Activated CD4-positive, CD25-positive, alpha-beta regulatory T cell treated with anti-CD3 and anti-CD28 coated beads, Interleukin-2, amount 50 U/mL, for 72 hours (primary cell): ENCODE measurements at regions not wholly inside any gene's neighbourhood (a gene's known extent, or its start where the extent isn't known, plus 50 kb on each side); places are given as distances from the start of the nearest gene placed in this dataset.
"Not testable (repeated sequence)": the region's sequence is repeated elsewhere in the genome, so short reads cannot be mapped to it uniquely, and the experiment has no call there.

Source experiments
- DNase-seq: peaks from one replicate; pipeline ENCODE4 v3.0.0; 2021

DNA sequence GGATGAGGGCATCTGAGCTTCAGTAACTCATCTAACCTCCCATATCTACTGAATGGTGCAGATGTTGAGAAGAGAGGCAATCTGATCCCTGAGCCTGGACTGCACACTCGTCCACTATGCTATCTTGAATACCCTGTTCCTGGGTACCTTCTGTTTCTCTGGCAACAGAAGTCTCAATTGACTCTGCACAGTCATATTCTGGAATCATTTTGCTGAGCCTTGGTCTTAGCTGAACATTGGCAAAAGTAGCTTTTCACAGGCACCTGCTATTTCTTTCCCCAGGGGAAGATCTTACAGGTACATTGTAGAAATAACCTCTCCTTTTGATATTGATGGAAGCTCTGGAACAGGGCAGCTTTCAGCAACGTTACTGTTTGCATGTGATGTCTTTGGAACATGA, 161.5 kb upstream of the GPR101 start:
- no peak for DNase-seq

DNA sequence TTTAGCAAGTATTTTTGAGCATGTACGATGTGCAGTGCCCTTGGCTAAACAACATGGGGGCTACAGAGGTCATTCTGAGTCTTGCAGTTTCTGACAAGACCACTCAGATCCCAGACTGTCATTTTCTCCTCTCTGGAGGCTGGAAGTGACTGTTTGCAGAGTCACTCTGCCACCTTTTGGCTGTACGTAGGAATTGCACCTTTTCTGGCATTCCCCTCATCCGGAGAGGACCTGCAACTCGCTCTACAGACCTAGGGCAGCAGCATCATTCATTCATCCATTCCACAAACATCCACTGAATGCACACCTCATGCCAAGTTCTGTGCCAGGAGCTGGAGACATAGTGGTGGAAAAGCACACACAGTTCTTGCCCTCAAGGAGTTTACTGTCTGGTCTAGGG, 160.4 kb upstream of the GPR101 start:
- peak; percentile 31 for DNase-seq

DNA sequence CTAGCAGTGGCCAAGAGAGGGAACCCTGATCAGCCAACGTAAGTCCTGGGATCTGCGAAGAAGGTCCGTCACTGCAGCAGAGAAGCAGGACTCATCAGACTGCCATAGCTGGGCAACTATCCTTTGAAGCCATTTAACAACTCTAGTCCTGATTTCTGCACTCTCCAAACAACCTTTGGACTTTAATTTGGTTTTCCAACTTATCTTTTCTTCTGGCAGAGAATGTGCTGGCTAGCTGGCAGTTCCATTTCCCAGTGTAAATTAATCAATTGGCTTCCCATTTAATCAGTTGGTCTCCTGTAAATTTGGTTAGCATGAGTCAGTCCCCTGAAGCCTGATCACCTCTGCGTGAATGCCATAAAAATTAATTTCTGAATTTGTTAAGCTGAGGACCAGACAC, 153.7 kb upstream of the GPR101 start:
- no peak for DNase-seq

DNA sequence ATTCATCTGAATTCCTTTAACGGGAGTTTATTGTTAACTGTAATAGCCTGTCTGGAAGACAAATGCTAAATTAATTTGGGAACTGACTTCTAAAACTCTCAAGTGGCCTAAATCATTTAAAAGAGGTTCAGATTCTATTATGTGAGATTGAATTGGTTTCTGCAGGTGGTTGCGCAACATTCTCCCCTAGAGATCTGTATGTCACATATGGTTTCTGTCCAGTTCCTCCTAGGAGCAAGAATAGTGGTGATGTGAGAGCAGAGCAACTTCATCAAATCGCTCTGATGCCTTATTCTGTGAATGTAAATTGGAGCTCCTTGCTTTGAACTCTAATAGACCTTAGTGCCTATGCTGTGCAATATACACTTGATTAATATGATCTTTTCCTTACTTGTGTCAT, 144.6 kb upstream of the GPR101 start:
- DNase-seq, result no peak

DNA sequence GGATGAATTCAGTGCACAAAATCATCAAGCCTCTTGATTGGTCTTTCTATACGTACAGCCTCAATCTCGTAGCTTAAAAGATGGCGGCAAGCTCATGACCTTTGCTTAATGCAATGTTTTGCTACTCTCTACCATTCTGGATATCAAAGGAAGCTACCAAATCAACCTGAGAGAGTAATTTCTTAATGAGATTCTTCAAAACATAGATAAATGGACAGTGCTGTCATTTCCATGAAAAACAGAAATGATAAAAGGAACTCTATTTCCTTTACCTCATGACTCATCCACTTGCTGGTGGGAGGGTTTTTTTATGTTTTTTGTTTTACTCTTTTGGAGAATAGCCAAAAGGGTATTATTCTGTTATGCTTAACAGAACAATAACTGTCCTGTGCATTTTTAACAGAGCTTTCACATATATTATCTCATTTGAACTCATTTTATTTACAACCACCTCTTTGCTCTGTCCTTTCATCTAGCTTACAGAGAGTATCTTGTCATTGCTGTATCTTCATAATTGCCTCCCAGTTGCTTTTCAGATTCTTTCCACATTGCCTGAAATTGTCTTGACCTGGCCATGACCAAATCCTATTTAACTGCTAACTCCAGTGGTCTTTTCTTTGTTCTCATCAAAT, 138.6 kb upstream of the GPR101 start:
- no peak for DNase-seq

DNA sequence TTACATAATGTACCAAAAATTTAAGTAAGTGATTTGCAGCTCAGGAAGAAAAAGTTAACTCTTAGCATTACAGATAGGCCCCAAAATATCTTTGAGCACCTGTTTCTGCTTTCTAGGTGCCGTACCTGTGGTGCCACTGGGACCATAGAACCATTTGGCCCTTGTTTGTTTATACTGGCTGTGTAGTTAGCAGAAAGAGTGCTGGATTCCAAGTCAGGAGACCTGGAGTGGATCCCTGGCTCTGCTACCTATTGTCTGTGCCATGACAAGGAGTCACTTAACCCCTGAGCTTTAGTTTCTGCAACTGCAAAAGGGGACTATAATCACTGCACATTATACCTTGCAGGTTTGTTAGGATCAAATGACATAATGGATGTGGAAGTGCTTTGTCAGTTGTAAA, 137.8 kb upstream of the GPR101 start:
- DNase-seq, result no peak

DNA sequence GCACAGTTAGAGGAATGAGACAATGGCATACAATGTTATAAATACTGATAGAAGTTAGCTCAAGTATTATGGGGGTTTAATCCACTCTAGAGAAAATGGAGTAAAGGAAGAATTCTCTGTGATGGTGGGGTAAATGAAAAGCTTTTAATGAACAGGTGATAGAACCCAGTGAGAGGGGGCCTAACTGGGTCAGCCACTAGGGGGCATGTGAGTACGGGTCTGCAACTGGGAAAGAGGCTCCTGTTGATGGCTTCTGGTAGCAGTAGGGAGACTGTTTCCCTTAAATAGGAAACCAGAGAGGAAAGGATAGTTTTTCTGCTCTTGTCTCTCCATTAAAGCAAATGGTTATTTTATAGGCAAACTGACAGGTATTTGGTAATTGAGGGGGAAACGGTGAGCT, 132.8 kb upstream of the GPR101 start:
- no peak for DNase-seq

DNA sequence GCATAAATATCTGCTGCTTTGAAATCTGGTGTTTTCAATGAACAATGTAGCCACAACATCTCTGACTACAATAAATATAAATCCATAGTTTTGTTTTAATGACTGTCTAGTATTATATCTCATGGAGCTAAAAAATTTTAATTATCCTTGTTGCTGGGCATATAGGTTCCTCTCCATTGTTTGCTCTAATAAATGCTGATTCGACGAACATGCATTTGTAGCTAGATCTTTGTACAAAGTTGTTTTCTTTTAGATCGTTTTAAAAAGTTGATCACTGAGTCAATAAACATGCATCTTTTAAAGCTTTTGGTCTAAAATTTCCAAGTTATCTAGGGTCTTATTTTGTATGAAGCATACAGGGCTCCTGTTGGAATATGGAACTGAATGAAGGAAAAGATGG, 130.5 kb upstream of the GPR101 start:
- DNase-seq, result no peak

DNA sequence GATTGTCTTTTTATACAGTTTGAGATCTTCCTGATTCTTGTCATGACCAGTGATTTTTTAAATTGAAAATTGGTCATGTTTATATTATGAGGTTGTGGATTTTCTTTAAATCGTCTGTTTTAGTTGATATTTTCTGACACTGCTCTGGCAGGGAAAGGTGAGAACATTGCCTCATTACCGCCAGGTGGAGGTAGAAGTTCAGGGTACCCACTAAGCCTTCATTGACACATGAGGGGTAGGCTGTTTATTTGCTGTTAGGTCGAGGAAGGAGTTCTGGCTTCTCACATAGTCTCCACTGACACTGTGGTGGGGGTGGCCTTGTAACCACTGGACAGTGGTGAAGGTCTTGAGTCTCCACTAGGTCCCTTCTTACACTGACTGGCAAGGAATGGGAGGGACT, 117.6 kb upstream of the GPR101 start:
- no peak for DNase-seq

DNA sequence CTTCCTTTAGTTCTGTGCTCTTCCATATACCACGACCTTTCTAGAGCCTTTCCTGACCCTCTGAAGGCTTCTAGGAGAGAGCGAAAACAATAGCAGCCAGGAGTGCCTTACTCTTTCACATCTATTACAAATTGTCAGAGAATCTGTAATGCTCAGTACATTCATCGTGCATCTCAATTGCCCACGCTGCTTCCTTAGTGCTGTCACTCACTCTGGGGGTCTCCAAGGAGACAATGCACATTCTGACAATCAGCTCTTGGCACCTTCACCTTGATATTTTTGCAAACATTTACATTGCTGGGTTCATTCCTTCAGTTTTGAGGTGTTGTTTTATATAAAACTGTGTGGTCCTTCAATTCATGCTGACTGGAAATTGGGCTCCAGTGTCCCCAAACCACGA, 110.1 kb upstream of the GPR101 start:
- DNase-seq, result no peak

DNA sequence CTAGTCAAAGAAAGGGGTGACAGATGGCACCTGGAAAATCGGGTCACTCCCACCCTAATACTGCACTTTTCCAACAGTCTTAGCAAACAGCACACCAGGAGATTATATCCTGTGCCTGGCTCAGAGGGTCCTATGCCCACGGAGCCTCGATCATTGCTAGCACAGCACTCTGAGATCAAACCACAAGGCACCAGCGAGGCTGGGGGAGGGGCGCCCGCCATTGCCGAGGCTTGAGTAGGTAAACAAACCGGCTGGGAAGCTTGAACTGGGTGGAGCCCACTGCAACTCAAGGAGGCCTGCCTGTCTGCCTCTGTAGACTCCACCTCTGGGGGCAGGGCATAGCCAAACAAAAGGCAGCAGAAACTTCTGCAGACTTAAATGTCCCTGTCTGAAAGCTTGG, 88.9 kb upstream of the GPR101 start:
- not testable (repeated sequence) for DNase-seq

DNA sequence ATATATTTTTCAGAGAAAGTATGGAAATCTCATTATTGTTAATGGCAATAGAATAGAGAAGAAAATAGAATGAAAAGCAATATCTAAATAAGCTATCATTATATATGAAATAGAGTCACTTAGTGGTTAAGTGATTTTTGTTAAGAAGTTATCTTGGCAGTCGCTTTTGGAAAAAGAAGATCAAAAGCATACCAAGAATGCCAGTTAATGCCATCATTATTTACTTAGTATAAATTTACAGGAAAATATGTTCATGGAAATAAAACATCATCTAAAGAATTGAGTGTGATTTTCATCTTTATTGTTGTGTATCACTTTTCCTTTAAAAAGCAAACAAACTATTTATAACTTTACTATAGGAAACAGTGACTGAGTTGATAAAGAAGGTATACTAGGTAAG, 85.3 kb upstream of the GPR101 start:
- DNase-seq, result no peak

DNA sequence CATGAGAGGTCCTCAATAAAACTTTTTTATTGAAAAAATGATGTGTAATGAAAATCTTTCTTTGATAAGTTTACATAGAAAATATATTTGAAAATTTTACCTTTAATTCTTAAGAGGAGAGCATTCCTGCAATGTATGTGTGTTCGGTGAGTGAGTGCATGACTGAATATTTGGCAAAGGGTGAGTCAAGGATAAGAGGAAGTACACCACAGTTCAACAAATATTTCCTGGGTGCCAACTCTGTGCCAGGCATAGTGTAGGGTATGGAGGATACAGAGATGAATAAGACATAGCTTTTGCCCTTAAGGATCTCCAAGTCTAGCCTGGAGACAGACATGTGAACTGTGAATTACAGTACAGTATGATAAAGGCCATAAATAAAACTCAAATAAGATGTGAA, 84.7 kb upstream of the GPR101 start:
- no peak for DNase-seq

DNA sequence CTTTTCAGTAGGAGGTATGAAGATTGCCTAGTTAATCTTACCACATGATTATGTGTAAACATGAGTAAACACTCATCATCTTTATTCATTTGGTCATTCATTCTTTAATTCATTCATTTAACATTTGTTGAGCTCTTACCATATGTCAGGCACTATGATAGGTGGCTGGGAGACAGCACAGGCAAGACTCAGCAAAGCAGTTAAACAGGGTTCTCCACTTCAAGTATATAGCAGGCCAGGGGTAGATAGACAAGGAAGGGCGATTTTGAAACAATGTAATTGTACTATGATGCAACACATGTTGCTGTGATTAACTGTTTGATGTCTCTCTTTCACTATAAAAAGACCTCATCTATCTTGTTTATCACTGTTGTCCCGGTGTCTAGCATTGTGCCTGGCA, 84.3 kb upstream of the GPR101 start:
- DNase-seq, result no peak

DNA sequence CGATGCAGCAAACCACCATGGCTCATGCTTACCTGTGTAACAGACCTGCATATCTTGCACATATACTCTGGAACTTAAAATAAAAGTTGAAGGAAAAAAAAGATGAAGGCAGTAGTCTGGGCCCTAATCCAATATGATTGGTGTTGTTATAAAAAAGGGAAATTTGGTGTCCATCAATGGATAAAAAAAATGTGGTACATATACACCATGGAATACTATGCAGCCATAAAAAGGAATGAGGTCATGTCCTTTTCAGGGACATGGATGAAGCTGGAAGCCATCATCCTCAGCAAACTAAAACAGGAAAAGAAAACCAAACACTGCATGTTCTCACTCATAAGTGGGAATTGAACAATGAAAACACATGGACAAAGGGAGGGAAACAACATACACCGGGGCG, 74.1 kb upstream of the GPR101 start:
- DNase-seq, result not testable (repeated sequence)

DNA sequence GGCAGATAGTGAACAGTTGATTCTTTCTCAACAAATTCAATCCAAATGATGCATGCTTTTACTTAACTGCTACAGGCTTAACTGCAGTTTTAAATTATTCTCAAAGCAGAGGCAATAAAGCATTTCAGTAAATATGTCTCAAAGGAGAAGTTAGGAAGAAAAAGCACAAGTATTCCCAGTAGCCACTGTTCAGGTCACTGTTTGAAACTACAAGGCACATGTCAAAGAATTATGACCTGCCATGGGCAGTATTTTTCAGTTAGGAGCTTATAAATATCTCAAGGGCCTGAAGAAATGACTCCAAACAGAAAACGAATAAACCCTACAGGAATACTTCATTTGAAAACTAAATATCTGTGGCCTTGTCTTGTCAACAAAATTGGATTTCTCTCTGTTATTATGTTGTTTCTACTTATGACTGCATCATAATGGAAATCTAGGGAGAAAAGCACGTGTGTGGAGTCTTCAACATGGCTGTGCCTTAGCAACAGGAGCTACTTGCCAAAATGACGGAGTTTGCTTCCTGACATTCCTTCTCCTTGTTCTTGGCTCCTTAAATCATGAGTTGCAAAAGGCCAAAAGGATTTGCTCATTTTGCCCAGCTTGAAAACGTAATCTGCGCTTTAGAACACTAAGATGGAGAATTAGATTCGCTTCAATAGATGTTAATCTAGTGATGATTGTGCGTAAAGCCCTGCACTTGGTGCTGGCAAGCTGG, 67.6 kb upstream of the GPR101 start:
- no peak for DNase-seq
